Ishikawa (cell line): ENCODE measurements at regions not wholly inside any gene's neighbourhood (a gene's known extent, or its start where the extent isn't known, plus 50 kb on each side); places are given as distances from the start of the nearest gene placed in this dataset.

Experiments
- CEBPB ChIP-seq: IDR thresholded peaks from 2 replicates; pipeline ENCODE4 v1.6.1; 2012
- CREB1 ChIP-seq: IDR thresholded peaks from 2 replicates; pipeline ENCODE4 v1.6.1; 2012; ENCODE audit warnings: low read depth
- EGR1 ChIP-seq: IDR thresholded peaks from 2 replicates; pipeline ENCODE4 v1.6.1; 2012
- EP300 ChIP-seq: IDR thresholded peaks from 2 replicates; pipeline ENCODE4 v1.6.1; 2012; ENCODE audit warnings: borderline replicate concordance
- FOXM1 ChIP-seq: IDR thresholded peaks from 2 replicates; pipeline ENCODE4 v1.6.1; 2012; ENCODE audit warnings: low read depth, borderline replicate concordance
- MAX ChIP-seq: IDR thresholded peaks from 2 replicates; pipeline ENCODE4 v1.6.1; 2012
- NFIC ChIP-seq: IDR thresholded peaks from 2 replicates; pipeline ENCODE4 v1.6.1; 2012
- RAD21 ChIP-seq: IDR thresholded peaks from 2 replicates; pipeline ENCODE4 v1.6.1; 2012; ENCODE audit warnings: low read depth
- REST ChIP-seq: IDR thresholded peaks from 2 replicates; pipeline ENCODE4 v1.6.1; 2012; ENCODE audit warnings: low read depth, mild to moderate bottlenecking
- TAF1 ChIP-seq: IDR thresholded peaks from 2 replicates; pipeline ENCODE4 v1.6.1; 2012; ENCODE audit warnings: low read depth, mild to moderate bottlenecking
- TCF12 ChIP-seq: IDR thresholded peaks from 2 replicates; pipeline ENCODE4 v1.6.1; 2012; ENCODE audit warnings: low read depth
- TEAD4 ChIP-seq: IDR thresholded peaks from 2 replicates; pipeline ENCODE4 v1.6.1; 2012
- USF1 ChIP-seq: IDR thresholded peaks from 2 replicates; pipeline ENCODE4 v1.6.1; 2012
- YY1 ChIP-seq: IDR thresholded peaks from 2 replicates; pipeline ENCODE4 v1.6.1; 2012; ENCODE audit warnings: low read depth
- ZBTB7A ChIP-seq: IDR thresholded peaks from 2 replicates; pipeline ENCODE4 v1.6.1; 2012; ENCODE audit warnings: low read depth

- TF ChIP-seq TAF1 (no peak), MAX (no peak), CREB1 (no peak), TCF12 (no peak)
Observed at GRCh38 chr3:89625945-89626344, 518.5 kb downstream of the EPHA3 start.

GRCh38 chr3:89628856-89629670 is 521.6 kb downstream of the EPHA3 start:
- TF ChIP-seq CREB1 (no peak), USF1 (no peak), TEAD4 (no peak), CEBPB (no peak), ZBTB7A (no peak), EGR1 (no peak), RAD21 (no peak), FOXM1 (no peak), YY1 (no peak), REST (no peak), TAF1 (no peak), MAX (no peak), EP300 (no peak), TCF12 (no peak), NFIC (no peak)

- TF ChIP-seq CREB1, result no peak
- no peak for TF ChIP-seq ZBTB7A
- TF ChIP-seq CEBPB, result no peak
- no peak for TF ChIP-seq YY1
- no peak for TF ChIP-seq FOXM1
- TF ChIP-seq EP300, result no peak
- TF ChIP-seq REST, result no peak
- TF ChIP-seq NFIC, result no peak
- TF ChIP-seq TCF12, result no peak
Observed at GRCh38 chr3:89635137-89635536, 527.7 kb downstream of the EPHA3 start.

GRCh38 chr3:89644716-89645115 is 537.3 kb downstream of the EPHA3 start:
- TF ChIP-seq MAX (no peak), NFIC (no peak)

GRCh38 chr3:89649431-89649830 is 542.0 kb downstream of the EPHA3 start:
- no peak for TF ChIP-seq CEBPB
- no peak for TF ChIP-seq FOXM1
- TF ChIP-seq ZBTB7A, result no peak
- TF ChIP-seq CREB1, result no peak
- no peak for TF ChIP-seq REST
- no peak for TF ChIP-seq YY1
- no peak for TF ChIP-seq MAX
- TF ChIP-seq RAD21, result no peak
- no peak for TF ChIP-seq TAF1
- no peak for TF ChIP-seq USF1
- TF ChIP-seq EGR1, result no peak
- TF ChIP-seq NFIC, result no peak
- no peak for TF ChIP-seq TEAD4
- no peak for TF ChIP-seq TCF12
- no peak for TF ChIP-seq EP300
